Right hindlimb (tissue), 1 donor: ENCODE measurements at regions not wholly inside any gene's neighbourhood (a gene's known extent, or its start where the extent isn't known, plus 50 kb on each side); places are given as distances from the start of the nearest gene placed in this dataset.

ENCODE experiments used
- DNase-seq: peaks from one replicate; pipeline ENCODE4 v3.0.0-alpha.2; 2018

DNA sequence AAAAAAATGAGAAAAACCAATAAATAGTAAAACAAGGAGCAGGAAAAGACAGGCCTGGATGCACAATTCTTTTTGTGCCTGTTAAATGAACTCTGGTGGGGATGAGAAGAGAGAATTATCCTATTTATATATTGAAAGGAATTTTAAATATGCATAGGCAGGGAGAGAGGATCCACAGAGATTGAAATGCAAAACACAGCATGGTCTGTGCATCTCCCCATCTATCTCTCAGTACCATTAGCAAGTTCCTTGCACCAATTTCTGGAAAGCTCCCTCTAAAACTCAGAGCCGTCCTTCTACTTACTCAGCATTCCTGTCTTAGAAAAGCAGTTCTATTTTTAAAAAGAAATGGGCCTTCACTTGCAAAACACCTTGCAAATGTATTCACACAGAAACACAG, 502.3 kb upstream of the KLHL29 start:
- no peak for DNase-seq

GRCh38 chr2:22883054-22883453, 501.9 kb upstream of the KLHL29 start:
- DNase-seq: no peak

DNA sequence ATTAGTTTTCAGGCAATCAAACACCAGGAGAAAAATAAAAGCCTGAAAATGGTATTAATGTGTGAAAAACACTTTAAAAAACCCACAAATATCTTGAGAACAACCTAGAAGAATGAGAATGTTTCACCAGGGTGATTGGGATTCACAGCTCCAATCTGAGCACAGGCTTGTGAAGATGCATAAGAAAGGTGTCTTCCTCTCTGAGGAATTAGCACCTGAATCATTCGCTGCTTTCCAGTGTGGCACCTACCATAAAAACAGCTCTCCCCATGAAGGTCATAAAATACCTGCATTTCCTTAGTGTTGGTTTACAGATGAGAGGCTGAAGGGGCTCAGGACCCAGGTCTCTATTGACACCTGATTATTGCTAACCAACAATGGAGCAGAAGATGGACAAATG, 499.7 kb upstream of the KLHL29 start:
- DNase-seq: no peak

- no peak for DNase-seq
Observed at GRCh38 chr2:22887426-22887825, 497.6 kb upstream of the KLHL29 start.

DNA sequence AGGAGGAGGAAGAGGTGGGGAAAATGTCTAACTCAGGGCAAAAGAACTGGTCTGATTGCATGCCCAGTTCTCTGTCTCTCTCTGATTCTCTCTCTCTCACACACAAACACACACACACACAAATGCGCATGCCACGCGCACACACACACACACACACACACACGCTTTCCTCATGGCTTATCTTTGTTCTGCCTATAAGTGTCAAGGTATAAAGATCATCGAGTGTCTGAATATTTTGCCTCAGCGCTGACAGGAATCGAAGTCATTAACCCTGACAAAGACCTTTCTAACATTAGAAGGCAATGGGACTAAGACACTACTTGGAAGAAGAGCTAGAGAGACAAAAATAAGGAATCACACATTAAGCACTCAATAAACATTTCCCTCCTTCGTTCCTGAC, 497.1 kb upstream of the KLHL29 start:
- DNase-seq: no peak

GRCh38 chr2:22890132-22890531, 494.8 kb upstream of the KLHL29 start:
- DNase-seq: no peak

DNA sequence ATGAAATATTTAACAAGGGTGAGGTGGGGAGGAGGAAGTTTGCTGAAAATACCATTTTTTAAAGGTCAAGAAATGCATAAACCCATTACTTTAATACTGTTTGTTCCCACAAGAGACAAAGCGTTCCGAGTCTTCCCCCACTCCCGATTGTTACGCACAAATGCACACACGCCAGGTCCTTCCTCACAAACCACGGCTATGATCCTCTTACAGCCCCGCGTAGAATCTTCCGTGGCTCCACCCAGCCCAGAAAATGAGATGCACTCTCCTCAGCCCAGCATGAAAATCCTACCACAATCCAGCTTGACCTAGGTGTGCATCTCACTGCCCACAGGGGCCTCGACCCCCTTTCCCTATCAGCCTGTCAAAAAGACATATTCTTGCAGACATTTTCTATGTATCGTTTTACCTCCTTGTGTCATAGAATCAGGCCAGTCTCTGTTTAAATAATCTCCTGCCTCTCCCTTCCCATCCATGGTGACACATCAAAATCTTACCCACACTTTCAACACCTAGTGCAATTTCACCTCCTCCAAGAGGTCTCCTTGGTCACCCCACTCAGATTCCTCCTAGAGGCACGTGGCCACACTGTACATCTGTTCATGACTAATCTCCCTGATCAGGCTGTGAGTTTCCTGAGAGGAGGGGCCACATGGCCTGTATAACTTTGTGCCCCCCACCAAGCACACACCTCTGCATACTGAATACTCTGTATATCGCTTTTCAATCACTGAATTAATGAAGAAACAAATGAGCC, 491.0 kb upstream of the KLHL29 start:
- DNase-seq: no peak

- peak; percentile 35 for DNase-seq
Observed at GRCh38 chr2:22894761-22895160, 490.2 kb upstream of the KLHL29 start.

- DNase-seq: no peak
Observed at GRCh38 chr2:22897428-22897827, 487.6 kb upstream of the KLHL29 start.

DNA sequence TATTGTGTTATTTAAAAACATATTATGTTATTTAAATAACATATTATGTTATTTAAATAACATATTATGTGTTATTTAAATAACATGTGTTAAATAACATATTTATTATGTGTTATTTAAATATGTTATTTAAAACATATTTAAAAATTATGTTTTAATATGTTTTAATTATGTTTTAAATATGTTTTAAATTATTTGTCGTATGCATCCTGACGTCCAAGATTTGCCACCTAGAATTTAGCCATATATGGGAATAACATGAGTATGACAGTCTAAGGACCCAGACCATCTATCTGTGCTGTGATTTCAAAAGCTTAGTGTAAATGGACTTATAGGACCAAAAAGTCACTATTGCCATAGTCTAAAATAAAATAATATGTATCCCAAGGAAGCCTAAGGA, 484.3 kb upstream of the KLHL29 start:
- no peak for DNase-seq

GRCh38 chr2:22901471-22902179, 483.4 kb upstream of the KLHL29 start:
- no peak for DNase-seq

DNA sequence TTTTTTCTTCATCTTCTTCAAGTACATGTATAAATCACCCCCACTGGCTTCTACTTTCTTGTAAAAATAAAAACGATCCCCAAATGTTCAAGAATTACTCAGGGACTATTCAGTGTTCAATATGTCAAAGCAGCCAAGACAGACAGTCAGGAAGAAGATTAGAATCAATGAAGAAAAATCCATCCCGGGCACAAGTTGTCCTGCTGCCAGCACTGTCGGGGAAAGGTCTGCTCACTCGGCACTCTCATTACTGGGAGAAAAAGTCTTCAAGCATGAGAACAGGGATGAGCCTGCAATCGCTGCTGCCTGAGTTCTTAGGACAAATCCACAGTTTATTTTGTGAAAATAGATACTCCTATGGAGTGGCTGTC, 482.8 kb upstream of the KLHL29 start:
- DNase-seq: no peak

DNA sequence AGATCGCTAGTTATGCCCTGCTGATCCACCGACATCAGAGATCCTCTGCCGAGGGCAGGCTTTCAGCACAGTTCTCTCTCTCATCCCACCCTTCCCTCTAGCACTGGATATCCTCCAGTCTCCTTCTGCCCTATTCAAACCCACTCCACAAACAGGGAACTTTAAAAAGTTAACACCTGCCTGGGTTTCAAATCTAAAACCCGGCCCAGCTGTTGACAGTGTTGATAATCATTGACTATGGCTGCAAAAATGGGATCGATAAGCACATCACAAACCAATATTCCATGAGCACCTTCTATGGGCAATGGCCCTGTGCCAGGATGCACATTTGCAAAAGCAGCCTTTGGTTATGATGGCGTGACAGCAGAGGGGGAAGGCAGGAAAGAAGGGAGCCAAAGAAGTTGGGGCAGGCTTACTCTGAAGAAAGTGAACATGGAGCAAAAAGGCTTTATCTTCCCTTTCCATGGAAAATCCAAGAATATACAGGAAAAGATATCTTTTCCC, 482.3 kb upstream of the KLHL29 start:
- DNase-seq: no peak

- DNase-seq: no peak
Observed at GRCh38 chr2:22903616-22904015, 481.4 kb upstream of the KLHL29 start.

GRCh38 chr2:22904126-22904684, 480.8 kb upstream of the KLHL29 start:
- DNase-seq: no peak

DNA sequence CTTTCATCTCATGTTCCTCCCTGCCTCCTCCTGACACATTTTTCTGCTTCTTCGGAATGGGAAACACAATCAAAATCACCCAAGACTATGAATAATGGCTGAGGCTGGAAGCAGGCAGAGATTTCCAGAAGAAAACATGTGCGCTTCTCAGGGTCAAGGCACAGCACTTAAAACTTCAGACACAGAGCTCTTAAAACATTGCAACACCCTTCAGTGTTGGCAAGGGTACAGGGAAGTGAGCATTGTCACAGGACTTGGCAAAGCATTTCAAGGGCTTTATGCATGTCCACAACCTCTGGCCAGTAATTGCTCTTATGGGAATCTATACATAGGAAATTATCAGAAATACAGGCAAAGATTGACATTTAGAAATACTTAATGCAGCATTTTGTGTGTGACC, 477.6 kb upstream of the KLHL29 start:
- no peak for DNase-seq

DNA sequence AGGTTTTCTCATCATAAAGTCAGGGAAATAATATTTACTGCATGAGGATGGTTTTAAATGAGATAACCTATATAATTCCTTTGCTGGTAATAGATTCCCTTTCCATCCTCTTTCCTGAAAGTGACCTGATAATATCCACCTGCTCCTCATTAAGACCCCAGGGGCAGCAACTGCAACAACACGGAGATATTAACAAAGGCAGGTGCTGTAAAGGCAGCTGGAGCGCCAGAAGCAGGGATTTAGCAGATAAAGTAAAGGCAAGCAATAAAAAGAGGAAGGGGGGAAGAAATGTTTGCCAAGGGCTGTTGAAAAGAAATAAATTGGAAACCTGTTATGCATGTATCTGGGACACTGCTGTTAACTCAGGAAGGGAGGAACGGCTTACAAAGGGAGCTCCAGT, 472.6 kb upstream of the KLHL29 start:
- DNase-seq: no peak

- DNase-seq: no peak
Observed at GRCh38 chr2:22929998-22930397, 455.0 kb upstream of the KLHL29 start.

DNA sequence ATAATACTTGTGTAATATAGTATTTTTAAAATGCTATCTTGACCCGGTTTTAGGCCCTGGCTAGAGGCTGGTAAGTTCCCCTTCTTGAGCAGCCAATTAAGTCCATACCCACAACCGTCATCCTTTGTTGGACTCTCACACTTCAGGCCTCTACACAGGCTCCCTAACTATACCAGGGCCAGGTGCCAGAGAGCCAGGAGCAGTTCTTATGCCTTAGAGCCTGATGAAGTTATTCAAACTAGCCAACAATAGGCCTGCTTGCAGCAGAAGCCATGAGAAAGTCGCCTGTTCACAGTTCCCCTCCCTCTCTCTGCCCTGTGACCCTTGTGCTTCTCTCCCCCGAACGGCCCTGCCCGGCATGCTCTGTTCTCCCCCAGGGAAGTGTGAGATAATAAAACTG, 454.2 kb upstream of the KLHL29 start:
- no peak for DNase-seq

- no peak for DNase-seq
Observed at GRCh38 chr2:22932288-22932687, 452.7 kb upstream of the KLHL29 start.

GRCh38 chr2:22934747-22935146, 450.2 kb upstream of the KLHL29 start:
- no peak for DNase-seq

DNA sequence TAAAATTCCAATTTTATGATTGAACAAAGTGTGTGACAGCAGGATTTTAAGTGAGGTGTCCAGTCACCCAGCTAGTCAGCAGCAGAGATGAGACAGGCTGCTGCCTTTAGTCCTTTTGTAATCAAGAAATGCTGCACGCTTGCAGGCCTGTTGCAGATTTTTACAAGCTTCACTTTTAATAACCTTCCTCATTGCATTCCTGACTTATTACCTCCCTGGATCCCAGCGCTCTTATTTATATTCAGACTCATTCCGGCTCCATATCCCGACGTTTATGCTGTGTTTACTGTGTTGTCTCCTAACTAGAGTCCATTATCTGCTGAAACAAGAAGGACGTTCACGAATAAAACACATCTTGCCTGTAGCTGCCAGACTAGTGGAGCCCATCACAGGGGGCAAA, 442.5 kb upstream of the KLHL29 start:
- DNase-seq: no peak

GRCh38 chr2:22944143-22944542, 440.8 kb upstream of the KLHL29 start:
- no peak for DNase-seq

DNA sequence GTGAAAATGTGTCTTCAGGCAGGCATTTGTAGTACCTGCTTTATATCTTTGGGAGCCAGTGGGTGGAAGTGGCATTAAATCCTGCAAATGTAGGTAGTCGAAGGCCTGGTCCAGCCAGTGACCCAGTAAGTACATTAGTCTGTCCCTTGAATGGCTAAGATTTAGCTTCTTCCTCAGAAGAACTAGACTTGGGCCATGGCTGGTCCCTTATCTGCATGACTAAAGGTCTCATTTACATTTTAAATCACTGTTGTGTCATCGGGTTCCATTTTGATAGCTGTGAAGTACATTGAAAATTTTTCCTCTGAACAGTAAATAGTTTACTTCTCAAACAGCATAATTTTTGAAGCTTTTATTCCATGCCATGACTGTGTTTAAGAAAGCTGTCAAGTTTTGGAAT, 438.4 kb upstream of the KLHL29 start:
- no peak for DNase-seq
